ENCODE measurements at regions not wholly inside any gene's neighbourhood (a gene's known extent, or its start where the extent isn't known, plus 50 kb on each side); places are given as distances from the start of the nearest gene placed in this dataset.

DNA sequence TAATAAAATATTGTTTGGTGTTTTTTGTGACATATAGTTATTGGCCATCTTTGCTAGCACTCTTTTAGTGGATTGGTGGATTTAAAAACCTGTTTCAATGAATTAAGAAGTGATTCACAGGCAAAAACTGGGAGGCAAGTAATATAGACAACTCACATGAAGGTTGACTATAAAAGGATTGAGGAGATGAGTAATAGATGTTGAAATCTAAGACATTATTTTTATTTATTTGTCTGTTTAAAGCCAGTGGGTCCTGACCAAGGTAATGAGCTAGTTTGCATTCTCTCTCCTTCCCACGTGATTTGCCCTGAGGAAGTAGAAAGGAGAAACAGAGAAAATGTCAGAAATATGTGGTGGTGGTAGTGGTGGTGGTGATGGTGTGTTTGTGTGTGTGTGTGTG lies 351.5 kb upstream of the ZP4 start:
- CTCF ChIA-PET: no interaction called here
- no peak for DNase-seq (ENCODE audit: low read depth in 1 of 2, low spot score in 1 of 2)
- no peaks in the 10 kb centered on the region for H3K4me1 ChIP-seq
- no peak overlapping the region for H3K27ac ChIP-seq
- 0% methylated on average over 1 of the region's 1 CpG for WGBS (ENCODE audit: missing lambda C conversion rate)
- POLR2A ChIA-PET: no interaction called here
- ATAC-seq: no peak
- no peak for TF ChIP-seq MYC (IDR thresholded peaks at IDR 0.05; ENCODE audit: borderline replicate concordance, low read length)
- TF ChIP-seq, protein P1, sequence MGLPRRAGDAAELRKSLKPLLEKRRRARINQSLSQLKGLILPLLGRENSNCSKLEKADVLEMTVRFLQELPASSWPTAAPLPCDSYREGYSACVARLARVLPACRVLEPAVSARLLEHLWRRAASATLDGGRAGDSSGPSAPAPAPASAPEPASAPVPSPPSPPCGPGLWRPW (IDR thresholded peaks at IDR 0.05): no peak
- TF ChIP-seq, protein P2, sequence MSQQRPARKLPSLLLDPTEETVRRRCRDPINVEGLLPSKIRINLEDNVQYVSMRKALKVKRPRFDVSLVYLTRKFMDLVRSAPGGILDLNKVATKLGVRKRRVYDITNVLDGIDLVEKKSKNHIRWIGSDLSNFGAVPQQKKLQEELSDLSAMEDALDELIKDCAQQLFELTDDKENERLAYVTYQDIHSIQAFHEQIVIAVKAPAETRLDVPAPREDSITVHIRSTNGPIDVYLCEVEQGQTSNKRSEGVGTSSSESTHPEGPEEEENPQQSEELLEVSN (IDR thresholded peaks at IDR 0.05; ENCODE audit: borderline replicate concordance, low read depth): no peak
- H3K4me2 ChIP-seq: no peak overlapping the region
- no peaks in the 10 kb centered on the region for H3K9me3 ChIP-seq
- no peak overlapping the region for H3K4me3 ChIP-seq
- FAIRE-seq: no peak

DNA sequence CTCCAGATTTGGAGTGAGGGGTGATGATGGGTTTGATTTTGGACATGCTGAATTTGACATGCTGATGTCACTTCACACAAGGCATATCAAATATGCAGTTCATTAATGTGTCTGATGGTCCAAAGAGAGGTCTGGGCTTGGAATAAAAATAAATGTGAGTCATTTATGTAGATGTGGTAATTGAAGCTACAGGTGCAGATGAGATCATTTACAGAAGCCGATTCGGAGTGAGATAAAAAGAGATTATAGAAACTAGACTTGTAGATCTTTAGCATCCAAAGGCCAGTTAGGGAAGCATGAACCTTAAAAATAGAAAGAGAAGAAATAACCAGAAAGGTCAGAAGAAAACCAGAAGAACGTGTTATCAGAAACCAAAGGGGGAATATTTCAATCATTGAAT lies 350.9 kb upstream of the ZP4 start:
- H3K4me3 ChIP-seq: no peak overlapping the region
- TF ChIP-seq GATA3 (IDR thresholded peaks at IDR 0.05; ENCODE audit: borderline replicate concordance): no peak
- TF ChIP-seq EHF (CRISPR knock-in tag; IDR thresholded peaks at IDR 0.05): no peak
- TF ChIP-seq NPAS2 (CRISPR knock-in tag; IDR thresholded peaks at IDR 0.05; ENCODE audit: borderline replicate concordance): no peak
- no peak for TF ChIP-seq POLR2AphosphoS2 (conservative IDR thresholded peaks at IDR 0.05; ENCODE audit: low read length)
- no peak for TF ChIP-seq ESRRA (IDR thresholded peaks at IDR 0.05; ENCODE audit: borderline replicate concordance, low read length)
- TF ChIP-seq, protein P3, sequence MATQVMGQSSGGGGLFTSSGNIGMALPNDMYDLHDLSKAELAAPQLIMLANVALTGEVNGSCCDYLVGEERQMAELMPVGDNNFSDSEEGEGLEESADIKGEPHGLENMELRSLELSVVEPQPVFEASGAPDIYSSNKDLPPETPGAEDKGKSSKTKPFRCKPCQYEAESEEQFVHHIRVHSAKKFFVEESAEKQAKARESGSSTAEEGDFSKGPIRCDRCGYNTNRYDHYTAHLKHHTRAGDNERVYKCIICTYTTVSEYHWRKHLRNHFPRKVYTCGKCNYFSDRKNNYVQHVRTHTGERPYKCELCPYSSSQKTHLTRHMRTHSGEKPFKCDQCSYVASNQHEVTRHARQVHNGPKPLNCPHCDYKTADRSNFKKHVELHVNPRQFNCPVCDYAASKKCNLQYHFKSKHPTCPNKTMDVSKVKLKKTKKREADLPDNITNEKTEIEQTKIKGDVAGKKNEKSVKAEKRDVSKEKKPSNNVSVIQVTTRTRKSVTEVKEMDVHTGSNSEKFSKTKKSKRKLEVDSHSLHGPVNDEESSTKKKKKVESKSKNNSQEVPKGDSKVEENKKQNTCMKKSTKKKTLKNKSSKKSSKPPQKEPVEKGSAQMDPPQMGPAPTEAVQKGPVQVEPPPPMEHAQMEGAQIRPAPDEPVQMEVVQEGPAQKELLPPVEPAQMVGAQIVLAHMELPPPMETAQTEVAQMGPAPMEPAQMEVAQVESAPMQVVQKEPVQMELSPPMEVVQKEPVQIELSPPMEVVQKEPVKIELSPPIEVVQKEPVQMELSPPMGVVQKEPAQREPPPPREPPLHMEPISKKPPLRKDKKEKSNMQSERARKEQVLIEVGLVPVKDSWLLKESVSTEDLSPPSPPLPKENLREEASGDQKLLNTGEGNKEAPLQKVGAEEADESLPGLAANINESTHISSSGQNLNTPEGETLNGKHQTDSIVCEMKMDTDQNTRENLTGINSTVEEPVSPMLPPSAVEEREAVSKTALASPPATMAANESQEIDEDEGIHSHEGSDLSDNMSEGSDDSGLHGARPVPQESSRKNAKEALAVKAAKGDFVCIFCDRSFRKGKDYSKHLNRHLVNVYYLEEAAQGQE (IDR thresholded peaks at IDR 0.05): no peak
- TF ChIP-seq POLR2A (IDR thresholded peaks at IDR 0.05; ENCODE audit: low read length): no peak
- no peak for ATAC-seq
- no peak overlapping the region for H3K4me2 ChIP-seq
- H3K27ac ChIP-seq: no peak overlapping the region
- CTCF ChIA-PET: no interaction called here
- DNase-seq (ENCODE audit: low read depth in 1 of 2, low spot score in 1 of 2): no peak
- POLR2A ChIA-PET: no interaction called here
- H3K9me3 ChIP-seq: no peaks in the 10 kb centered on the region
- WGBS (ENCODE audit: missing lambda C conversion rate): 21% methylated on average over 3 of the region's 3 CpGs
- no peaks in the 10 kb centered on the region for H3K4me1 ChIP-seq
- FAIRE-seq: no peak

DNA sequence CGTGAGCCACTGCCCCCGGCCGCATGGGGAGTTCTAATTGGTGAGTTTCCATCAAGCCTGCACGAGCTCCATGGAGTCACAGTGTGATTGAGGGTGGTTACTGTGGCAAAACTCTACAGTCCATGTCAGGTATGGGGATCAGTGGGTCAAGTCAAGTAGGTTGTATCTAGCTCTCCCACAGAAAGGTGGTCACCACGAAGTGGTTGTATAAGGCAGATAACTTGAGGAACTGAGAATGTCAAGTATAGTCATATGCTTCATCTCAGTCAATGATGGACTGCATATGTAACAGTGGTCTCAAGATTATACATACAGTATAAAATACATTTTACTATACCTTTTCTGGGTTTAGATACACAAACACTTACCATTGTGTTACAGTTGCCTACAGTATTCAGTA lies 348.6 kb upstream of the ZP4 start:
- 25% methylated on average over 2 of the region's 5 CpGs for WGBS (ENCODE audit: missing lambda C conversion rate)
- no peak overlapping the region for H3K4me3 ChIP-seq
- no peak overlapping the region for H3K27ac ChIP-seq
- no peaks in the 10 kb centered on the region for H3K9me3 ChIP-seq
- no peaks in the 10 kb centered on the region for H3K4me1 ChIP-seq
- POLR2A ChIA-PET: no interaction called here
- H3K4me2 ChIP-seq: no peak overlapping the region
- FAIRE-seq: no peak
- TF ChIP-seq CHD2 (IDR thresholded peaks at IDR 0.05; ENCODE audit: low read length, partially characterized antibody): no peak
- TF ChIP-seq, protein P4, sequence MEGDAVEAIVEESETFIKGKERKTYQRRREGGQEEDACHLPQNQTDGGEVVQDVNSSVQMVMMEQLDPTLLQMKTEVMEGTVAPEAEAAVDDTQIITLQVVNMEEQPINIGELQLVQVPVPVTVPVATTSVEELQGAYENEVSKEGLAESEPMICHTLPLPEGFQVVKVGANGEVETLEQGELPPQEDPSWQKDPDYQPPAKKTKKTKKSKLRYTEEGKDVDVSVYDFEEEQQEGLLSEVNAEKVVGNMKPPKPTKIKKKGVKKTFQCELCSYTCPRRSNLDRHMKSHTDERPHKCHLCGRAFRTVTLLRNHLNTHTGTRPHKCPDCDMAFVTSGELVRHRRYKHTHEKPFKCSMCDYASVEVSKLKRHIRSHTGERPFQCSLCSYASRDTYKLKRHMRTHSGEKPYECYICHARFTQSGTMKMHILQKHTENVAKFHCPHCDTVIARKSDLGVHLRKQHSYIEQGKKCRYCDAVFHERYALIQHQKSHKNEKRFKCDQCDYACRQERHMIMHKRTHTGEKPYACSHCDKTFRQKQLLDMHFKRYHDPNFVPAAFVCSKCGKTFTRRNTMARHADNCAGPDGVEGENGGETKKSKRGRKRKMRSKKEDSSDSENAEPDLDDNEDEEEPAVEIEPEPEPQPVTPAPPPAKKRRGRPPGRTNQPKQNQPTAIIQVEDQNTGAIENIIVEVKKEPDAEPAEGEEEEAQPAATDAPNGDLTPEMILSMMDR (IDR thresholded peaks at IDR 0.05): no peak
- TF ChIP-seq, protein P5, sequence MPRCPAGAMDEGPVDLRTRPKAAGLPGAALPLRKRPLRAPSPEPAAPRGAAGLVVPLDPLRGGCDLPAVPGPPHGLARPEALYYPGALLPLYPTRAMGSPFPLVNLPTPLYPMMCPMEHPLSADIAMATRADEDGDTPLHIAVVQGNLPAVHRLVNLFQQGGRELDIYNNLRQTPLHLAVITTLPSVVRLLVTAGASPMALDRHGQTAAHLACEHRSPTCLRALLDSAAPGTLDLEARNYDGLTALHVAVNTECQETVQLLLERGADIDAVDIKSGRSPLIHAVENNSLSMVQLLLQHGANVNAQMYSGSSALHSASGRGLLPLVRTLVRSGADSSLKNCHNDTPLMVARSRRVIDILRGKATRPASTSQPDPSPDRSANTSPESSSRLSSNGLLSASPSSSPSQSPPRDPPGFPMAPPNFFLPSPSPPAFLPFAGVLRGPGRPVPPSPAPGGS (IDR thresholded peaks at IDR 0.05): no peak
- no peak for TF ChIP-seq ZFP36 (IDR thresholded peaks at IDR 0.05; ENCODE audit: borderline replicate concordance, partially characterized antibody)
- no peak for TF ChIP-seq NR3C1 (IDR thresholded peaks at IDR 0.05)
- TF ChIP-seq MAZ (IDR thresholded peaks at IDR 0.05; ENCODE audit: borderline replicate concordance, low read depth, low read length): no peak
- no peak for TF ChIP-seq EP300 (IDR thresholded peaks at IDR 0.05)
- ATAC-seq: no peak
- CTCF ChIA-PET: interaction anchor here (0.6 to 1.3 kb wide), 4 partner anchors 12 to 820 kb away, joined by 3 to 5 read pairs (median 3); no protein-coding TSS in a partner anchor
- no peak for DNase-seq (ENCODE audit: low read depth in 1 of 2, low spot score in 1 of 2)
